GM21360 (cell line): ENCODE measurements at regions not wholly inside any gene's neighbourhood (a gene's known extent, or its start where the extent isn't known, plus 50 kb on each side); places are given as distances from the start of the nearest gene placed in this dataset.
A peak's percentile ranks its signal among the peaks of the same experiment; 100 is the strongest.
"Not testable (repeated sequence)": the region's sequence is repeated elsewhere in the genome, so short reads cannot be mapped to it uniquely, and the experiment has no call there.

ENCODE experiments used
- ATAC-seq: cut with Tn5 transposase; IDR thresholded peaks from one replicate; pipeline ENCODE4 v1.9.1; 2021; ENCODE audit warnings: mild to moderate bottlenecking, moderate library complexity; ENCODE audit not compliant: unreplicated experiment

GRCh38 chr20:28562510-28562898 is 2695.0 kb upstream of the DEFB115 start:
- ATAC-seq = no peak

DNA sequence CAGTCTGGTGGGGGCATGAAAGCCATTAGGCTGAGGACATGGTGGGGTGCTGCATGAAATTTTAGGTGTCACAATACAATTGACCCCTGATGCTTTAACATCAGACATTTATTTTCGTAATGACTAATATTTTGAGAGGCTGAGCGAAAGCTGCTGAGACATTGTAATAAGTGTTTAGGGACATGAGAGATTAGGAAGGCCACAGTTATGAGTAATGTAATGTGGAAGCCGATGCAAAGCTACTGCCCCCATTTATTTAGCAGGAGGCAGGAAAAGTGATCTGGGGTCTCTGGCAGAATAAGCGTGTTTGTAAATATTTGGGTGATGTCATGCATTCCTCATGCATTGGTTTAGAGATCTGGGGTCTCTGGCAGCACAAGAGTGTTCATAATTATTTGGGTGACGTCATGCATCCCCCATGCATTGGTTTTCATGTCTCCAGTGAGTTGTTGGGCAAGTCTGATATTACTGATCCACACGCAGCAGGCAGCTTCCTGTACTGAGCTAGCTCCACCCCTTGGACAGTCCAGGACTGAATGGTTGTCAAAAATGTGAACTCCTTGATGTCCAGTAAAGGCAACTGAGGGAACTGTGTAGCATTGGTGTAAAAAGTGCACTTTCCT is 2694.5 kb upstream of the DEFB115 start:
- not testable (repeated sequence) for ATAC-seq

DNA sequence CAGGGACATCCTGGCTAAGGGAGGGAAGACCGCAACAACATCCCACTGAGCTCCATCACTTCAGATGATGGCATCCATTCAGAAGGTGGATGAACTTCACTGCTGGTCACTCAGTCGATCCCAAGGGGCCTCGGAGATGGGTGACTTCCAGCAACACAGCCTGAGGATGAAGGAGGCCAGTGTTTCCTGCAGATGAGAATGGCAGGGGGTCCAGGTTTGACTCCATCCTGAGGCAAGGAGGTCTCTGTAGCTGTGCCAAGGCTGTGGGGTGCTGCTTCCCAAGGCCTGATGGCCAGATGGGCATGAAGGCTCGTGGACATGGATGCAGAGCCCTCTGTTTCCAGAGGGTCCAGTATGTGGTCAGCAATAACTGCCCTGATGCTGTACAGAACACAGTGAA is 2693.4 kb upstream of the DEFB115 start:
- ATAC-seq = not testable (repeated sequence)

DNA sequence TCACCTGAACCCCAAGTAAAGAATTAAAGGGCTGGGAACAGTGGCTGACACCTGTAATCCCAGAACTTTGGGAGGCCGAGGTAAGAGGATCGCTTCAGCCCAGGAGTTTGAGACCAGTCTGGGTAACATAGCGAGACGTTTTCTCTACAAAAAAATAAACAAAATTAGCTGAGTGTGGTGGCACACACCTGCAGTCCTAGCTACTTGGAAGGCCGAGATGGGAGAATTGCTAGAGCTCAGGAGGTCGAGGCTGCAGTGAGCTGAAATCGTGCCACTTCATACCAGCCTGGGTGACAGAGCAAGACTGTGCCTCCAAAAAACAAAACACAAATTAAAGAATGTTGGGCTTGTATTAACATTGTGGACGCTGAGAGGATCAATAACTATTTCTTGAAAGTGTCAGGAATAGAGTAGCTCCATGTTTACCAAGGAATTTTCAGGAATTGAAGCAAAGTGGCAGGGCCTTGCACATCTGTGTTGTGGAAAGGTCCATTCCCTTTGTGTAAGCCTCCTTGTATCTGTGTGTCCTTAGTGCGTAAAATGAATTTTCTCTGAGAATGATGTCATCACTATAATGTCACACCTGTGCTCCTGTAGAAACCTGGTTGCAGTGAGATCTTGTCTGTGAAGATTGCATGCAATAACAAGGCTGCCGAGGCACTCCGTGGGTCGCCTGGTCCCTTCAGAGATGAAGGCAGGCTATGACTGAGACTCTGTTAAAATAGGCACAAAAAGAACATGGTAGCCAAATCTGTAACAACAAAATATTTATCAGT is 2692.6 kb upstream of the DEFB115 start:
- not testable (repeated sequence) for ATAC-seq

DNA sequence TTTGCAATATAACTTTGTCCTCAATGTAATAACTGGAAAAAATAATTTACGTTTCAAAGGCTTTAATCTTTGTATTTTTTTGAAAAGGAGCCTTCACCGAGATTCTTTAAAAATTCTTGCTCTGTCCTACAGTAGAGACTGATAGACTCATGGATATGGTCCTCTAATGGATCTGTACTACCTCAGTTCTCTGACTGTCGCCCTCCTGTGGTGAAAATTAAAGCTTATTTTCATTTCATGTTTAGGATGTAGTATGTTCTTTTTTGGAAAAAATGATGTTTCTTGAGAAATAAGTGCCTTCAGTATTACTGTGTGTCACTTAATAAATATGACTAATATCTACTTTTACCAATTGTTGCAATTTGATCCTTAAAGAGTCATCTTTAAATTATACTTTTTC is 2681.5 kb upstream of the DEFB115 start:
- not testable (repeated sequence) for ATAC-seq

DNA sequence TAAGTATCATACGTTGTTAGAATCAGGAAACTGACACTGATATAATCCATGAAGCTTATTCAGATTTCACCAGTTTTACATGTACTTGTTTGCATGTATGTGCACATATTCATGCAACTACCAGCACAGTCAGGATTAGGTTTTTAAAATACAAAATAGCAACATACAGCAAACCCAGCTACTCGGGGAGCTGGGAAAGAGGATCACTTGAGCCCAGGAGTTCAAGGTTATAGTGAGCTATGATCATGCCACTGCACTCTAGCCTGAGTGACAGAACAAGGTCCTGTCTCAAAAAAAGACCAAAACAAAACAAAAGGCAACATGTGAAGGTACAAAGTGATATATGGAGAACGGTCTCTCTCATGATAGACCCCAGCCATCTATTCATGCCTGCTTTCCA is 2665.8 kb upstream of the DEFB115 start:
- not testable (repeated sequence) for ATAC-seq

DNA sequence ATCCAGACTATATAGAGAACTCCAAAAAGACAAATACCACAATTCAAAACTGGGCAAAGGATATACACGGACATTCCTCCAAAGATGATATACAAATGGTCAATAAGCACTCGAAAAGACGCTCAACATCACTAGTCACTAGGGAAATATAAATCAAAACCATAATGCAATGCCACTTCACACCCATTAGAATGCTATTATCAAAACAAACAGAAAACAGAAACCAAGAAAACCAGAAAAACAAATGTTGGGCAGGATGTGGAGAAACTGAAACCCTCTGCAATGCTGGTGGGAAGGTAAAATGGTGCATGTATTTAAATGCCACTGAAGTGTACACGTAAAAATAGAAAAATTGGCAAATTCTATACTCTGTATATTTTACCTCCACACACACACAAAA is 2664.1 kb upstream of the DEFB115 start:
- ATAC-seq = not testable (repeated sequence)

- not testable (repeated sequence) for ATAC-seq
Measured at GRCh38 chr20:28594476-28594875, 2663.0 kb upstream of the DEFB115 start.

GRCh38 chr20:28602006-28602402 is 2655.5 kb upstream of the DEFB115 start:
- ATAC-seq = not testable (repeated sequence)

DNA sequence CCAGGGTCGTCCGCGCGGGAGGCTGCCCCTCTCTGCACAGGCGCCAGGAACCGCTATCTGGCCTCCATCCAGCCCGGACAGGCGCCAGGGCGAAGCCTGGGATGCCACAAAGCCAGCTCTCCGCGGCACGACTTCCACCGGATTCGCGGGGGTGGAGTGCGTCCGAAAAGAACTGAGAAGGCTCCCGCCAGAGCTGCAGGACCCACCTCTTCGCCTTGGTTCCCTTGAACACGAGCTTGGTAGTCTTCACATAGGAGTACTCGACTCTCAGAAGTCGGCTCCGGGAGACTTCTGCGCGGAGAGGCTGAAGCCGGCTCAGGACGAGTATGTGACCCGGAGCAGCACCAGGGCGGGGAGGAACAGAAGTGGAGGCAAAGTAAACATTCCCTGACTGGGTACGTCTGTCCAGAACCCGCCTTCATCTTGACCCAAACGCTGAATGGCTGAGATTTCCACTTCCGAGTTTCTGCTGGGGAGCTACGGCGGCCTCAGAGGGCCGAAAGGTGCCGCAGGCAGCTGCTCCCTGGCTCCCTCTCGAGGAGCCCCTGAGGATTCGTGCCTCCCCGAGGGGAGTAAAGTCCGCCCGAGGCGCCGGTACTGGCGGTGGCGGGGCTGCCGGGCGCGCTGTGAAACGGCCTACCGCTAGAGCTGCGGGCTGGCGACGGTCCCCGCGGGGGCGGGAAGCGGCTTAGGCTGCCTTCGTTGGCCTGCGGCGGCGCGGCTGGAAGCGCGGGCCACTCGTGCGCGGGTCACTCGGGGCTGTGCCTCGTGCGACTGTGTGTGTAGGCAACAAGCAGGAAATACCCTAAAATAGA is 2654.9 kb upstream of the DEFB115 start:
- peak; percentile 98 for ATAC-seq

DNA sequence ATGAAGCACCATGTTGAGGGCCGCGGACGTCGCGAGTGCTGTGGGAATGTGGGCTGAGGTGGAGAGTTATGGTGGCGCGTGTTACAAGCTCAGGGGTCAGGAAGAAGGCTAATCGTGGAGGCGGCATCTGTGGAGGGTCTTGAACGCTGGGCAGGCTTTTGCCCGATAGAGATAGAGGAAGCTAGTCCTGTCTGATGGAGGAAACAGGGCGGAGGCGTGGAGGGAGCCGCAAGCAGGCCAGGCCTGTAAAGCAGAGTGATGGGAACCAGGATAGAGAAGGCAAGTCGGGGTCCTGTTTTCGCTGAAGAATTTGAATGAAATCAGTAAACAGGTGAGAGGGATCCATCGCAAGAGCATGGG is 2654.3 kb upstream of the DEFB115 start:
- ATAC-seq = not testable (repeated sequence)

GRCh38 chr20:28616354-28616753 is 2641.1 kb upstream of the DEFB115 start:
- ATAC-seq = no peak

DNA sequence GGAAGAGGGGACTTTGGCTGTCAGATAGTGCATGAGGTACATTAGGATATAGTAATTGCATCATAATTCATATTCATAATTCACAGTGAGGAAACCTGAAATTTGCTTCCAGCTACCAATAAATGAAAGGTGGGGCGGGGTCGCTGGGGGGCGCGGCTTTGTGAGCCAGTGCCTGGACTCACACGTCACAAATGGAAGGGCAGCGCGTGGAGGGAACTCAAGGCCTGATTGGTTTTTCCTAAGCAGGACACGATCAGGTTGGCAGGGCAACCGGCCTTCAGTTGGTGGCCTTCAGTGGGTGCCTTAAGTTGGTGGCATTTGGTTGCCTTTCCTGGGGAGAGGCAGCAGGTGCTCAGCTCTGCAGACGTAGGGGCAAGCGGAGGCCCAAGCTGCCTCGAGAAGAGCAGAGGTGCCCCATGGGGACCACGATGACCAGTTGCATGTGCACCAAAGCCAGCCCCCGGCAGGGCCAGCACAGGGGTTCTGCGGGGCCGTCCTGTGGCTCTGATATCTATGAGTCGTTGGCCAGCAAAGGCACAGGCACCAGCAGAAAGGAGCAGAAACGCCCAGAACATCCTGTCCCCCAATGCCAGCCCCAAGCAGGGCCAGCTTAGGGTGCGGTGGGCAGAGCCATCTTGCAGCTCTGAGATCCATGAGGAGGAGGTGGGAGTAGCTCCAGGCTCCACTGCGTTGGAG is 2637.4 kb upstream of the DEFB115 start:
- ATAC-seq = not testable (repeated sequence)

GRCh38 chr20:28625112-28625511 is 2632.4 kb upstream of the DEFB115 start:
- not testable (repeated sequence) for ATAC-seq

GRCh38 chr20:28640831-28641230 is 2616.6 kb upstream of the DEFB115 start:
- ATAC-seq = not testable (repeated sequence)
